ENCODE measurements at regions not wholly inside any gene's neighbourhood (a gene's known extent, or its start where the extent isn't known, plus 50 kb on each side); places are given as distances from the start of the nearest gene placed in this dataset.
A peak's percentile ranks its signal among the peaks of the same experiment; 100 is the strongest.
"Not testable (repeated sequence)": the region's sequence is repeated elsewhere in the genome, so short reads cannot be mapped to it uniquely, and the experiment has no call there.

DNA sequence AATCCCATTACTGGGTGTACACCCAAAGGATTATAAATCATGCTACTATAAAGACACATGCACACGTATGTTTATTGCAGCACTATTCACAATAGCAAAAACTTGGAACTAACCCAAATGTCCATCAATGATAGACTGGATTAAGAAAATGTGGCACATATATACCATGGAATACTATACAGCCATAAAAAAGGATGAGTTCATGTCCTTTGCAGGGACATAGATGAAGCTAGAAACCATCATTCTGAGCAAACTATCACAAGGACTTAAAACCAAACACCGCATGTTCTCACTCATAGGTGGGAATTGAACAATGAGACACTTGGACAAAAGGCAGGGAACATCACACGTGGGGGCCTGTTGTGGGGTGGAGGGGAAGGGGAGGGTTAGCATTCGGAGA is 76.8 kb upstream of the RREB1 start:
- ATAC-seq; BruUV-seq (replicated peaks); intact Hi-C loops (cut with micrococcal nuclease); H2AFZ ChIP-seq (ENCODE audit: low read depth, low read length); H3K9ac ChIP-seq (ENCODE audit: insufficient read depth in 1 of 2, low read depth in 2 of 2, low read length in 2 of 2); H3K4me3 ChIP-seq; in situ Hi-C loops (cut with MboI); FAIRE-seq; H4K20me1 ChIP-seq (replicated peaks; ENCODE audit: control insufficient read depth, insufficient read depth, low read length); H3K9me3 ChIP-seq (replicated peaks; ENCODE audit: control insufficient read depth, insufficient read depth, low read depth, low read length); H3K27ac ChIP-seq (ENCODE audit: extremely low read depth, low read depth, low read length); H3K9me1 ChIP-seq (ENCODE audit: control insufficient read depth, insufficient read depth, low read length); H3K36me3 ChIP-seq (ENCODE audit: control insufficient read depth, insufficient read depth, low read length); POLR2A ChIA-PET; H3K4me1 ChIP-seq (replicated peaks in 1 of 2; ENCODE audit: control insufficient read depth in 2 of 2, insufficient read depth in 2 of 2, low read length in 2 of 2); DNase-seq (ENCODE audit: extremely low read depth in 1 of 4, low spot score in 3 of 4); H3K79me2 ChIP-seq (ENCODE audit: control insufficient read depth, insufficient read depth, low read length); H3K4me2 ChIP-seq (ENCODE audit: insufficient read depth, low read length); H3K27me3 ChIP-seq (ENCODE audit: control insufficient read depth in 2 of 2, insufficient read depth in 2 of 2, low read length in 2 of 2); CTCF ChIA-PET (ENCODE audit: low intra/inter-chr PET ratio): not testable (repeated sequence)
- peak; percentile 82 for TF ChIP-seq ZNF146 (CRISPR knock-in tag; IDR thresholded peaks at IDR 0.05; ENCODE audit: unreplicated experiment)
- TF ChIP-seq BCOR (IDR thresholded peaks at IDR 0.05) = peak; percentile 67
- TF ChIP-seq KDM1A (IDR thresholded peaks at IDR 0.05) = 0 out of 4 replicates have a peak, but pooled peaks of 1 of the 2 experiments have one; percentile 31
- 34% methylated on average over 3 of the region's 4 CpGs for WGBS (ENCODE audit: insufficient coverage, low coverage, missing lambda C conversion rate)

DNA sequence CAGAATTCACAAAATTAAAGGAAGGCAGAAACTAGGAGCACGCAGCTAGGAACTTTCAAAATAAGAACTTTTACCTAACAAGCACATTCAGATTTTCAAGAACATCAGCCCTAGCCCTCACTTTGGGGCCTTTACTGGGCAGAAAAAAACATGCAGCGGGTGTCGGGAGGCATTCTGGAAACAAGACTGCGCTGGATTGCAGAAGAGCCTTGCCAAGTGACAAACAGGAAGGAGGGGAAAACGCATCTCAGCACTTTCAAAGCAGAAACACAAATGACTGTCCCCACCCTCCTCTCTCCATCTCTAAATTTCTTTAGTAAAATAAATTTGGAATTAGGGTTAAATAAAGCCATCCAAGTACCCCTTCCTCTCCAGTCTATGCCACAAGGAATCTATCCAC is 74.6 kb upstream of the RREB1 start:
- H3K79me2 ChIP-seq (ENCODE audit: control insufficient read depth, insufficient read depth, low read length) = no peaks in the 10 kb centered on the region
- H3K27ac ChIP-seq (ENCODE audit: extremely low read depth, low read depth, low read length) = no peak overlapping the region
- no TSS peak for BruUV-seq (replicated peaks)
- no peaks in the 10 kb centered on the region for H3K36me3 ChIP-seq (ENCODE audit: control insufficient read depth, insufficient read depth, low read length)
- WGBS (ENCODE audit: insufficient coverage, low coverage, missing lambda C conversion rate) = 83% methylated on average over 5 of the region's 5 CpGs
- H3K4me3 ChIP-seq = no peak overlapping the region
- no peaks in the 10 kb centered on the region for H3K9me3 ChIP-seq (replicated peaks; ENCODE audit: control insufficient read depth, insufficient read depth, low read depth, low read length)
- H2AFZ ChIP-seq (ENCODE audit: low read depth, low read length) = no peak overlapping the region; the same call in 1 of the 2 replicates
- no peak for DNase-seq (ENCODE audit: extremely low read depth in 1 of 4, low spot score in 3 of 4)
- peaks cover 0 to 17% of the 10 kb centered on the region in 2 experiments; a peak in 2 of 5 replicates for H3K4me1 ChIP-seq (replicated peaks in 1 of 2; ENCODE audit: control insufficient read depth in 2 of 2, insufficient read depth in 2 of 2, low read length in 2 of 2)
- ATAC-seq = no peak
- no peaks in the 10 kb centered on the region for H3K27me3 ChIP-seq (ENCODE audit: control insufficient read depth in 2 of 2, insufficient read depth in 2 of 2, low read length in 2 of 2)
- ChIA-PET POLR2A (interaction anchor here (0.6 to 0.8 kb wide), 2 partner anchors 19 to 322 kb away, joined by 3 to 4 read pairs; no protein-coding TSS in a partner anchor), CTCF (ENCODE audit: low intra/inter-chr PET ratio) (no interaction called here)
- H3K4me2 ChIP-seq (ENCODE audit: insufficient read depth, low read length) = no peak overlapping the region
- FAIRE-seq = no peak
- H3K9me1 ChIP-seq (ENCODE audit: control insufficient read depth, insufficient read depth, low read length) = no peaks in the 10 kb centered on the region
- H3K9ac ChIP-seq (ENCODE audit: insufficient read depth in 1 of 2, low read depth in 2 of 2, low read length in 2 of 2) = no peak overlapping the region
- H4K20me1 ChIP-seq (replicated peaks; ENCODE audit: control insufficient read depth, insufficient read depth, low read length) = no peaks in the 10 kb centered on the region
- intact Hi-C loops (cut with micrococcal nuclease) = no loop called here
- in situ Hi-C loops (cut with MboI) = no loop called here
- TF ChIP-seq SMAD1 (IDR thresholded peaks at IDR 0.05; ENCODE audit: low read depth, low read length, partially characterized antibody) (no peak), NFIX (CRISPR knock-in tag; IDR thresholded peaks at IDR 0.05; ENCODE audit: low read depth) (no peak), SFPQ (IDR thresholded peaks at IDR 0.05; ENCODE audit: low read depth, low read length) (no peak)

All from K562 (cell line).